ENCODE measurements at regions not wholly inside any gene's neighbourhood (a gene's known extent, or its start where the extent isn't known, plus 50 kb on each side); places are given as distances from the start of the nearest gene placed in this dataset.

- ChIA-PET POLR2A (interaction anchor here (0.8 kb wide), 1 partner anchor 425 kb away, joined by 3 read pairs; no protein-coding TSS in a partner anchor), CTCF (ENCODE audit: low intra/inter-chr PET ratio) (no interaction called here)
- in situ Hi-C loops (cut with MboI) (no loop called here), intact Hi-C loops (cut with micrococcal nuclease) (no loop called here)
- no TSS peak for BruUV-seq (replicated peaks)
- H3K4me2 ChIP-seq (ENCODE audit: insufficient read depth, low read length): no peak overlapping the region
- no peaks in the 10 kb centered on the region for H3K27me3 ChIP-seq (ENCODE audit: control insufficient read depth in 2 of 2, insufficient read depth in 2 of 2, low read length in 2 of 2)
- H3K79me2 ChIP-seq (ENCODE audit: control insufficient read depth, insufficient read depth, low read length): no peaks in the 10 kb centered on the region
- FAIRE-seq (no peak), DNase-seq (ENCODE audit: extremely low read depth in 1 of 4, low spot score in 3 of 4) (no peak), ATAC-seq (no peak)
- no peak overlapping the region for H3K27ac ChIP-seq (ENCODE audit: extremely low read depth, low read depth, low read length)
- H4K20me1 ChIP-seq (replicated peaks; ENCODE audit: control insufficient read depth, insufficient read depth, low read length): no peaks in the 10 kb centered on the region
- no peak overlapping the region for H2AFZ ChIP-seq (ENCODE audit: low read depth, low read length)
- no peak overlapping the region for H3K9ac ChIP-seq (ENCODE audit: insufficient read depth in 1 of 2, low read depth in 2 of 2, low read length in 2 of 2)
- H3K4me3 ChIP-seq: no peak overlapping the region
- whole genome bisulfite sequencing (ENCODE audit: insufficient coverage, low coverage, missing lambda C conversion rate): 30% methylated on average over 1 of the region's 1 CpG
- TF ChIP-seq SMARCC2 (IDR thresholded peaks at IDR 0.05; ENCODE audit: low read depth) (no peak), GABPB2 (CRISPR knock-in tag; conservative IDR thresholded peaks at IDR 0.05) (no peak), ZKSCAN1 (IDR thresholded peaks at IDR 0.05; ENCODE audit: low read depth, low read length) (no peak)
- no peaks in the 10 kb centered on the region for H3K9me1 ChIP-seq (ENCODE audit: control insufficient read depth, insufficient read depth, low read length)
- H3K9me3 ChIP-seq (replicated peaks; ENCODE audit: control insufficient read depth, insufficient read depth, low read depth, low read length): no peaks in the 10 kb centered on the region
- no peaks in the 10 kb centered on the region for H3K4me1 ChIP-seq (replicated peaks in 1 of 2; ENCODE audit: control insufficient read depth in 2 of 2, insufficient read depth in 2 of 2, low read length in 2 of 2)
- no peaks in the 10 kb centered on the region for H3K36me3 ChIP-seq (ENCODE audit: control insufficient read depth, insufficient read depth, low read length)
Observed at GRCh38 chr3:118781839-118782238, 252.8 kb downstream of the IGSF11 start.

DNA sequence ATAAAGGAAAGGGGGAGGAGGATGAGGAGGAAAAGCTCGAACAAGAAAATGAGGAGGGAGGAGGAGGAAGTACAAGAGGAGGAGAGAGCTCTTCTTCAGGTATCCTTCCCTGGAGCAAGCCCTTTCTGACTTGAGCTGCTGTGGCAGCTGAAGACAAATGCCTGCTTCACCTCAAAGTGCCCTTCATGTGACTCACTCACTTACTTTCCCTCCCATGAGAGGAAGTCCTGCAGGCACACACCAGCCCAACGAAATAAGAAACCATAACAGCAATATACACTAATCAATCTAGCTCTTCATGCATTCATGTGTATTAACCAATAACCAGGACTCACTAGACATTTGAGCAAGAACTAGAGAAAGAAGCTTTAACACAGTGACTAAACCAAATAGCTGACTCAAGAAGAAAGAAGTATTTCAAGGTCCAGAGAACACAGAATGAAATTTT lies 251.9 kb downstream of the IGSF11 start:
- no peaks in the 10 kb centered on the region for H3K79me2 ChIP-seq (ENCODE audit: control insufficient read depth, insufficient read depth, low read length)
- no peaks in the 10 kb centered on the region for H4K20me1 ChIP-seq (replicated peaks; ENCODE audit: control insufficient read depth, insufficient read depth, low read length)
- H3K9me3 ChIP-seq (replicated peaks; ENCODE audit: control insufficient read depth, insufficient read depth, low read depth, low read length): no peaks in the 10 kb centered on the region
- POLR2A ChIA-PET: interaction anchor here (0.7 to 0.9 kb wide), 3 partner anchors 10 to 234 kb away, joined by 3 read pairs; no protein-coding TSS in a partner anchor
- no peak overlapping the region for H3K9ac ChIP-seq (ENCODE audit: insufficient read depth in 1 of 2, low read depth in 2 of 2, low read length in 2 of 2)
- intact Hi-C loops (cut with micrococcal nuclease): no loop called here
- H2AFZ ChIP-seq (ENCODE audit: low read depth, low read length): no peak overlapping the region
- H3K4me3 ChIP-seq: no peak overlapping the region
- CTCF ChIA-PET (ENCODE audit: low intra/inter-chr PET ratio): no interaction called here
- in situ Hi-C loops (cut with MboI): no loop called here
- no TSS peak for BruUV-seq (replicated peaks)
- peak; percentile 6 for TF ChIP-seq MEIS2 (IDR thresholded peaks at IDR 0.05; ENCODE audit: partially characterized antibody)
- TF ChIP-seq RAD51 (IDR thresholded peaks at IDR 0.05; ENCODE audit: borderline replicate concordance, low read depth): no peak
- H3K27ac ChIP-seq (ENCODE audit: extremely low read depth, low read depth, low read length): no peak overlapping the region
- no peak for FAIRE-seq
- WGBS (ENCODE audit: insufficient coverage, low coverage, missing lambda C conversion rate): 0% methylated on average over 1 of the region's 2 CpGs
- DNase-seq (ENCODE audit: extremely low read depth in 1 of 4, low spot score in 3 of 4): peak in 1 of 4 experiments; percentile 8
- no peaks in the 10 kb centered on the region for H3K27me3 ChIP-seq (ENCODE audit: control insufficient read depth in 2 of 2, insufficient read depth in 2 of 2, low read length in 2 of 2)
- no peaks in the 10 kb centered on the region for H3K9me1 ChIP-seq (ENCODE audit: control insufficient read depth, insufficient read depth, low read length)
- no peak overlapping the region for H3K4me2 ChIP-seq (ENCODE audit: insufficient read depth, low read length)
- H3K4me1 ChIP-seq (replicated peaks in 1 of 2; ENCODE audit: control insufficient read depth in 2 of 2, insufficient read depth in 2 of 2, low read length in 2 of 2): no peaks in the 10 kb centered on the region
- H3K36me3 ChIP-seq (ENCODE audit: control insufficient read depth, insufficient read depth, low read length): no peaks in the 10 kb centered on the region
- ATAC-seq: no peak

Measured in K562 (cell line).